Tibial artery (tissue), 4 donors: ENCODE measurements at regions not wholly inside any gene's neighbourhood (a gene's known extent, or its start where the extent isn't known, plus 50 kb on each side); places are given as distances from the start of the nearest gene placed in this dataset.
"Not testable (repeated sequence)": the region's sequence is repeated elsewhere in the genome, so short reads cannot be mapped to it uniquely, and the experiment has no call there.

Source experiments
- DNase-seq, 2 donors: peaks; one replicate each; pipeline ENCODE4 v3.0.0-alpha.2; 2019
- H3K27ac ChIP-seq, 2 donors: fragments of 200-600 bp; sonication (generic) in 1 of 2; 1 replicate in 1 of 2; 2 replicates in 1 of 2; pipeline ENCODE4 v1.5.1; 2018 to 2019; ENCODE audit warnings: mild to moderate bottlenecking in 1 of 2
- H3K27me3 ChIP-seq, 2 donors: fragments of 200-600 bp; sonication (generic) in 1 of 2; one replicate each; pipeline versions ENCODE4 v1.5.1 to v1.6.0; 2016 to 2019
- H3K36me3 ChIP-seq, 3 donors: fragments of 200-600 bp; sonication (generic) in 2 of 3; one replicate each; pipeline ENCODE4 v1.5.1; 2016 to 2019; ENCODE audit warnings: mild to moderate bottlenecking in 2 of 3
- H3K4me1 ChIP-seq, 4 donors: fragments of 200-600 bp; sonication (generic) in 2 of 4; 1 replicate in 3 of 4; 2 replicates in 1 of 4; pipeline ENCODE4 v1.5.1; 2016 to 2019
- H3K4me3 ChIP-seq, 2 donors: fragments of 200-600 bp; sonication (generic) in 1 of 2; 1 replicate in 1 of 2; 2 replicates in 1 of 2; pipeline ENCODE4 v1.5.1; 2018 to 2019; ENCODE audit warnings: mild to moderate bottlenecking in 2 of 2
- H3K9me3 ChIP-seq, 3 donors: fragments of 200-600 bp; sonication (generic) in 1 of 3; one replicate each; pipeline ENCODE4 v1.5.1; 2016 to 2019
- CTCF ChIP-seq, 2 experiments: fragments of 200-600 bp in 1 of 2; fragments of 450-650 bp in 1 of 2; IDR thresholded peaks; one replicate each; pipeline ENCODE4 v1.5.1; 2017 to 2019; ENCODE audit warnings: antibody characterized with exemption in 2 of 2, mild to moderate bottlenecking in 1 of 2, moderate library complexity in 1 of 2
- intact Hi-C: fragments of 100-400 bp; cut with DNase I; formaldehyde crosslinking; loops from one replicate; pipeline ENCODE4 v1.15.0; 2023; ENCODE audit warnings: low total_unique reads

- H3K4me3 ChIP-seq, result no peak overlapping the region
- H3K9me3 ChIP-seq, result no peaks in the 10 kb centered on the region
- H3K27ac ChIP-seq, result no peak overlapping the region
- DNase-seq, result no peak
- intact Hi-C loops, result no loop called here
- no peak for TF ChIP-seq CTCF (IDR thresholded peaks at IDR 0.05)
- H3K27me3 ChIP-seq, result no peaks in the 10 kb centered on the region
- no peaks in the 10 kb centered on the region for H3K36me3 ChIP-seq
- H3K4me1 ChIP-seq, result no peaks in the 10 kb centered on the region
Measured at GRCh38 chr3:18190646-18191045, 234.5 kb downstream of the SATB1 start.

- no peaks in the 10 kb centered on the region for H3K9me3 ChIP-seq
- DNase-seq, result no peak
- H3K27ac ChIP-seq, result no peak overlapping the region
- TF ChIP-seq CTCF (IDR thresholded peaks at IDR 0.05), result no peak
- H3K4me3 ChIP-seq, result no peak overlapping the region
- H3K27me3 ChIP-seq, result no peaks in the 10 kb centered on the region
- H3K4me1 ChIP-seq, result no peaks in the 10 kb centered on the region
- intact Hi-C loops, result no loop called here
- no peaks in the 10 kb centered on the region for H3K36me3 ChIP-seq
Measured at GRCh38 chr3:18189282-18190050, 235.7 kb downstream of the SATB1 start.

- Histone ChIP-seq H3K4me3 (no peak overlapping the region), H3K9me3 (no peaks in the 10 kb centered on the region), H3K27me3 (no peaks in the 10 kb centered on the region), H3K36me3 (no peaks in the 10 kb centered on the region), H3K27ac (no peak overlapping the region), H3K4me1 (no peaks in the 10 kb centered on the region)
- no peak for DNase-seq
- intact Hi-C loops, result no loop called here
- TF ChIP-seq CTCF (IDR thresholded peaks at IDR 0.05), result no peak
Measured at GRCh38 chr3:18188491-18188890, 236.6 kb downstream of the SATB1 start.

- no peak for TF ChIP-seq CTCF (IDR thresholded peaks at IDR 0.05)
- no peaks in the 10 kb centered on the region for H3K27me3 ChIP-seq
- no peaks in the 10 kb centered on the region for H3K9me3 ChIP-seq
- intact Hi-C loops, result no loop called here
- DNase-seq, result no peak
- H3K27ac ChIP-seq, result no peak overlapping the region
- no peaks in the 10 kb centered on the region for H3K36me3 ChIP-seq
- no peak overlapping the region for H3K4me3 ChIP-seq
- no peaks in the 10 kb centered on the region for H3K4me1 ChIP-seq
Measured at GRCh38 chr3:18185624-18186023, 239.5 kb downstream of the SATB1 start.

- intact Hi-C loops, DNase-seq, H3K36me3 ChIP-seq, H3K4me1 ChIP-seq, H3K27me3 ChIP-seq, H3K27ac ChIP-seq, H3K9me3 ChIP-seq, H3K4me3 ChIP-seq: not testable (repeated sequence)
Measured at GRCh38 chr3:18182923-18183322, 242.2 kb downstream of the SATB1 start.

- Histone ChIP-seq H3K4me3 (no peak overlapping the region), H3K36me3 (no peaks in the 10 kb centered on the region), H3K27me3 (no peaks in the 10 kb centered on the region), H3K4me1 (no peaks in the 10 kb centered on the region), H3K27ac (no peak overlapping the region), H3K9me3 (no peaks in the 10 kb centered on the region)
- intact Hi-C loops, result no loop called here
- DNase-seq, result no peak
- TF ChIP-seq CTCF (IDR thresholded peaks at IDR 0.05), result no peak
Measured at GRCh38 chr3:18179521-18179920, 245.6 kb downstream of the SATB1 start.
